ENCODE measurements at regions not wholly inside any gene's neighbourhood (a gene's known extent, or its start where the extent isn't known, plus 50 kb on each side); places are given as distances from the start of the nearest gene placed in this dataset.

- DNase-seq (ENCODE audit: low read depth, low spot score), result no peak
Measured at GRCh38 chr11:37647767-37648166, 1049.7 kb upstream of the RAG2 start.

- no peak for DNase-seq (ENCODE audit: low read depth, low spot score)
Measured at GRCh38 chr11:37643968-37644367, 1045.9 kb upstream of the RAG2 start.

GRCh38 chr11:37642296-37642695 lies 1044.3 kb upstream of the RAG2 start:
- DNase-seq (ENCODE audit: low read depth, low spot score), result no peak

GRCh38 chr11:37632748-37633147 lies 1034.7 kb upstream of the RAG2 start:
- DNase-seq (ENCODE audit: low read depth, low spot score), result no peak

- no peak for DNase-seq (ENCODE audit: low read depth, low spot score)
Measured at GRCh38 chr11:37630866-37631265, 1032.8 kb upstream of the RAG2 start.

GRCh38 chr11:37623778-37624177 lies 1025.7 kb upstream of the RAG2 start:
- no peak for DNase-seq (ENCODE audit: low read depth, low spot score)

GRCh38 chr11:37621662-37622061 lies 1023.6 kb upstream of the RAG2 start:
- DNase-seq (ENCODE audit: low read depth, low spot score), result no peak

- DNase-seq (ENCODE audit: low read depth, low spot score), result no peak
Measured at GRCh38 chr11:37616291-37616690, 1018.3 kb upstream of the RAG2 start.

- no peak for DNase-seq (ENCODE audit: low read depth, low spot score)
Measured at GRCh38 chr11:37613031-37613430, 1015.0 kb upstream of the RAG2 start.

GRCh38 chr11:37612146-37612545 lies 1014.1 kb upstream of the RAG2 start:
- no peak for DNase-seq (ENCODE audit: low read depth, low spot score)

GRCh38 chr11:37605229-37605628 lies 1007.2 kb upstream of the RAG2 start:
- no peak for DNase-seq (ENCODE audit: low read depth, low spot score)

- no peak for DNase-seq (ENCODE audit: low read depth, low spot score)
Measured at GRCh38 chr11:37598381-37598780, 1000.3 kb upstream of the RAG2 start.

- no peak for DNase-seq (ENCODE audit: low read depth, low spot score)
Measured at GRCh38 chr11:37597776-37598175, 999.7 kb upstream of the RAG2 start.

GRCh38 chr11:37595845-37596244 lies 997.8 kb upstream of the RAG2 start:
- no peak for DNase-seq (ENCODE audit: low read depth, low spot score)

- DNase-seq (ENCODE audit: low read depth, low spot score), result no peak
Measured at GRCh38 chr11:37574361-37574760, 976.3 kb upstream of the RAG2 start.

GRCh38 chr11:37572491-37573171 lies 974.6 kb upstream of the RAG2 start:
- no peak for DNase-seq (ENCODE audit: low read depth, low spot score)

GRCh38 chr11:37571246-37571645 lies 973.2 kb upstream of the RAG2 start:
- no peak for DNase-seq (ENCODE audit: low read depth, low spot score)

- no peak for DNase-seq (ENCODE audit: low read depth, low spot score)
Measured at GRCh38 chr11:37560991-37561390, 963.0 kb upstream of the RAG2 start.

GRCh38 chr11:37560346-37560745 lies 962.3 kb upstream of the RAG2 start:
- no peak for DNase-seq (ENCODE audit: low read depth, low spot score)

GRCh38 chr11:37558619-37559210 lies 960.7 kb upstream of the RAG2 start:
- DNase-seq (ENCODE audit: low read depth, low spot score), result no peak

GRCh38 chr11:37557990-37558389 lies 960.0 kb upstream of the RAG2 start:
- DNase-seq (ENCODE audit: low read depth, low spot score), result no peak

GRCh38 chr11:37552284-37552683 lies 954.2 kb upstream of the RAG2 start:
- DNase-seq (ENCODE audit: low read depth, low spot score), result no peak

GRCh38 chr11:37544491-37544890 lies 946.5 kb upstream of the RAG2 start:
- DNase-seq (ENCODE audit: low read depth, low spot score), result no peak

GRCh38 chr11:37533830-37534229 lies 935.8 kb upstream of the RAG2 start:
- DNase-seq (ENCODE audit: low read depth, low spot score), result no peak

Data from smooth muscle cell of the brain vasculature (primary cell).